ENCODE measurements at regions not wholly inside any gene's neighbourhood (a gene's known extent, or its start where the extent isn't known, plus 50 kb on each side); places are given as distances from the start of the nearest gene placed in this dataset.

- TF ChIP-seq CTCF (conservative IDR thresholded peaks at IDR 0.05; ENCODE audit: low read depth in 2 of 2) (no peak), EZH2 (IDR thresholded peaks at IDR 0.05; ENCODE audit: low read depth, unreplicated experiment) (no peak), ZNF331 (CRISPR knock-in tag; IDR thresholded peaks at IDR 0.05; ENCODE audit: low read depth) (no peak), EZH2phosphoT487 (IDR thresholded peaks at IDR 0.05; ENCODE audit: unreplicated experiment) (no peak), CREB1 (CRISPR knock-in tag; IDR thresholded peaks at IDR 0.05; ENCODE audit: low read depth) (no peak), POLR2AphosphoS5 (IDR thresholded peaks at IDR 0.05; ENCODE audit: low read depth) (no peak), NANOG (IDR thresholded peaks at IDR 0.05; ENCODE audit: borderline replicate concordance) (no peak), STAT1 (IDR thresholded peaks at IDR 0.05; ENCODE audit: unreplicated experiment) (no peak), ETS1 (IDR thresholded peaks at IDR 0.05) (no peak), JUNB (IDR thresholded peaks at IDR 0.05; ENCODE audit: unreplicated experiment) (no peak)
- TF ChIP-seq, protein P1, sequence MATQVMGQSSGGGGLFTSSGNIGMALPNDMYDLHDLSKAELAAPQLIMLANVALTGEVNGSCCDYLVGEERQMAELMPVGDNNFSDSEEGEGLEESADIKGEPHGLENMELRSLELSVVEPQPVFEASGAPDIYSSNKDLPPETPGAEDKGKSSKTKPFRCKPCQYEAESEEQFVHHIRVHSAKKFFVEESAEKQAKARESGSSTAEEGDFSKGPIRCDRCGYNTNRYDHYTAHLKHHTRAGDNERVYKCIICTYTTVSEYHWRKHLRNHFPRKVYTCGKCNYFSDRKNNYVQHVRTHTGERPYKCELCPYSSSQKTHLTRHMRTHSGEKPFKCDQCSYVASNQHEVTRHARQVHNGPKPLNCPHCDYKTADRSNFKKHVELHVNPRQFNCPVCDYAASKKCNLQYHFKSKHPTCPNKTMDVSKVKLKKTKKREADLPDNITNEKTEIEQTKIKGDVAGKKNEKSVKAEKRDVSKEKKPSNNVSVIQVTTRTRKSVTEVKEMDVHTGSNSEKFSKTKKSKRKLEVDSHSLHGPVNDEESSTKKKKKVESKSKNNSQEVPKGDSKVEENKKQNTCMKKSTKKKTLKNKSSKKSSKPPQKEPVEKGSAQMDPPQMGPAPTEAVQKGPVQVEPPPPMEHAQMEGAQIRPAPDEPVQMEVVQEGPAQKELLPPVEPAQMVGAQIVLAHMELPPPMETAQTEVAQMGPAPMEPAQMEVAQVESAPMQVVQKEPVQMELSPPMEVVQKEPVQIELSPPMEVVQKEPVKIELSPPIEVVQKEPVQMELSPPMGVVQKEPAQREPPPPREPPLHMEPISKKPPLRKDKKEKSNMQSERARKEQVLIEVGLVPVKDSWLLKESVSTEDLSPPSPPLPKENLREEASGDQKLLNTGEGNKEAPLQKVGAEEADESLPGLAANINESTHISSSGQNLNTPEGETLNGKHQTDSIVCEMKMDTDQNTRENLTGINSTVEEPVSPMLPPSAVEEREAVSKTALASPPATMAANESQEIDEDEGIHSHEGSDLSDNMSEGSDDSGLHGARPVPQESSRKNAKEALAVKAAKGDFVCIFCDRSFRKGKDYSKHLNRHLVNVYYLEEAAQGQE (IDR thresholded peaks at IDR 0.05; ENCODE audit: unreplicated experiment) = no peak
Measured at GRCh38 chr4:30495651-30496310, 224.4 kb upstream of the PCDH7 start.
